ENCODE measurements at regions not wholly inside any gene's neighbourhood (a gene's known extent, or its start where the extent isn't known, plus 50 kb on each side); places are given as distances from the start of the nearest gene placed in this dataset.
"Not testable (repeated sequence)": the region's sequence is repeated elsewhere in the genome, so short reads cannot be mapped to it uniquely, and the experiment has no call there.

DNA sequence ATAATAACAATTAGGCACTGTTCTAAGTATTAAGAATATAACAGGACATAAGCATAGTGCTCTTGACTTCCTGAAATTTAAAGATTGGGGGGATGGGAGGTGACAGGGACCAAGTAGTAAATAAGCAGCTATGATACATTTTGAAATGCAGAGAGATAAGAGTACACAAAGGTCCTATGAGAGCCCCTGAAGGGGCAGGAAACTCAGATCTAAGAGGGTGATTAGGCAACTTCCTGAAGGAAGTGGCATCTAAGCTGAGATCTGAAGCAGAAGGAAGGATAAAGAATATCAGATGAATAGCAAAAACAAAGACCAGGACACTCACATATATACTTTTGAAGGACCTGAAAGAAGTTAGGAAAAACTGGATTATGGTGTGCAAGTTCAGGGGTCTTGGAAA is 415.2 kb upstream of the FRG2C start:
- DNase-seq = no peak

DNA sequence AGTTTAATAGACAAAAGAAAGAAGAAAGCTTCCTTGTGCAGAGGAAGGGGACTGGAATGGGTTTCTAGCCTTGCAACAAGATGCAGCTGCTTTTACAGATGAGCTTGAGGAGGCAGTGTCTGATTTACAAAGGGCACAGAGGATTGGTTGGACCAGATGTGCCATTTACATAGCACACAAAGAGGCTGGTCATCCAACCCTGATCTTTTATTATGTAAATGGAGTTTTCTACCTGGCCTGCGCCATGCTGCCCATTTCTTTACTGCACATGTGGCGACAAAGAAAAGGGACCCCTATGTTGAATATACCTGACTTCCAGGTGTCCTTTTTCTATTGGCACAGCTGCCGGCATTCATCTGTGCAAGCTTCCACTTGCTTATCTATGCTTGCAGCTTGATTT is 409.4 kb upstream of the FRG2C start:
- DNase-seq = no peak

DNA sequence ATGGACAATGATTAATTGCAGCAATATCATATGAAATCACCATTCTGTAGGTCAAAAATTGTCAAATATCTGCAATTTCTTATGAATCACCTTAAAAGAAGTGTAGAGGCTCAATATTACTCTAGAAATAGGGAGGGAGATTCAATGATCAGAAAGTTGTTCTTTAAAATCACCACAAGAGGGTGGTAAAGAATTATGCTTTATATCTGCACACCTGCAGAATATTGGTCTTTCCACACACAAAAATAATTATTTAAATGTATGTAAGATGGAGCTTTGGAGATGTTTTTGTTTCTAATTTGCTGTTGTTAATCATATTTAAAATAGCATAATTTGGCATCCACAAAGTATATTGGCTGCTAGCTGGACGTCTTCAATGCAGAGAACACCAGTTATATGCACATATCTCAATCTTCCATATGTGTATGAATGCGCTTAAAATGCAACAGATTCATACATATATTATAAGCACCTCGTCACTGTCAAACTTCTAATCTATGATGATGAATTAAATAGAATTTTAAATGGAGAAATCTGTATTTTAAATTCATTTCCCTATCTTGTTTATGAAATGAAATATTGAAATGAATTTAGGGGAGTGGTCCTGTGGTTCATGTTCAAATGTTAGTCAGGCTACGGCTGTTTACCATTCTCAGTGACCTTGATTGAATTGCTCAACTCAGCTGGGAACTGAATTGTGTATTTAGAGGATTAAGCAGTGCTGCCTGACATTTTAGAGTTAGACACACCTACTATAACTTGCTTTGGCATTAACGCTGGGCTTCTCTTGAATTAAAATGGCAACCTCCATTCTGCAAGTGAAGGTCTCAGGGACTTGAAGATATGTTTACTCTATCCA is 405.1 kb upstream of the FRG2C start:
- DNase-seq = peak; percentile 16

DNA sequence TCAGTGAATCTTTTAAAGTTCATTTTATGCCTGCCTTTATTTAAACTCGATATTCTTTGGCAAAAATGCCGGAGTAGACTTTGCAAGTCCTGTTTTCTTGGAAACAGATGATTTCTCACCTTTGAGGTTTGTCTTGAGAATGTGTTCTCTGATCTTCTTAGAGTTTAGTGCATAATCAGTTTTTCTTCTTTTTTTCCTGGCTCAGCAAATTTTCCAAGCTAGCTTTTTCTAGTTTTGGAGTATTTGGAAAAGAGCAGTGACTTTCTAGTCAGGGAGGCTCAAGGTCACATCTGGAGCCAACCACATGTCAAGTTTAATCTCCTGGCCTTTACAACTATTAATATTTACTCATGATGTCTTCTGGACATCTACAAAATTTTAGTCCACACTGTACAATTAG is 403.2 kb upstream of the FRG2C start:
- DNase-seq = not testable (repeated sequence)

DNA sequence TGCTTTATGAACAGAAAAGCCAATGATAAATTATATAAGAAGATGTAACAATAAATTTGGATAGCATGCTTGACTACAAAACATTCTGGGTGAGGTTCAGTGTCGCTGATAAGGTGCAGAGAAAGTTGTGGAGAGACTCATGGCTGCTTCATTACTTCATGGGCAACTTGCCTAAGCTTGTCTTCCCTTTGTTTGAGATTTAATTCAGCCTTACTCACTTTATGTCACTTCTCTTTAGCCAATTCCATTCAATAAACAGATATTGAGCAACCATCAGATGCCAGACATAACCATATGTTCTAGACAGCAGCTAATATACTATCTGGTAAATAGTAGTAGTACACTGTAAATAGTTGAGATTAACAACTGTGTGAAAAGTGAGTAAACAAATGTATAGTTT is 401.5 kb upstream of the FRG2C start:
- no peak for DNase-seq

DNA sequence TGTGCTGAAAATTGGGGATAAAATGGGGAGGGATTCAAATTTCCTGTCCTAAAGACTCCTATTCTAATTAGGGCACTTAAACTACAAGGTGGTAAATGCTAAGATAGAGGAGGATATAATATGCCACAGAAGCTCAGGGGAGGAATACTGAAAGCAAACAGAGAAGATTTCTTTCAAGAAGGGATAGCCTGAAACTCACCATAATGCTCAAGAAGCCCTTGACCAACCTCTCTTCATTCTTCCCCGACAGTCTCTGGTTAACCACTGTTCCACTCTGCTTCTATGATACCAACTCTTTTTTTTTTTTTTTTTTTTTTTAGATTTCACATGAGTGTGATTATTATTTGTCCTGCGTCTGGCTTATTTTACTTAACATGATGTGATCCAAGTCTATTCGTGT is 398.2 kb upstream of the FRG2C start:
- DNase-seq = no peak

DNA sequence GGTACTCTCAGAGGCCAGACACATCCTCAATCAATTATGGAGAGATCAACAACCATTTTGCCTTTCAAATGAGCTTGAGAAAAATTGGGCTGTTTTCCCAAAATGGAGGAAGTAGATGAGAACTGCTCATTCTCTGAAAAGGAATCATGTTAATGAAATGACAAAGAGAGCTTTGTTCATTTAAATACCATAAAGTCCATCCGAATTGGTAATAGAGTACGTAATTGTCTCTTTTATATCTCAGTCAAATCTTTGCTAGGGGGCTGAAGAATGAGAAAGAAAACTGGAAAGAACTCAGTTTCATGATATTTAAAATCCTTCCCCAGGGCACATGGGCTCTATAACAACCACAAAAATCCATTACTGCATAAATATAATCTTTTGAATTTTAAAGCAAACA is 395.6 kb upstream of the FRG2C start:
- DNase-seq = not testable (repeated sequence)

DNA sequence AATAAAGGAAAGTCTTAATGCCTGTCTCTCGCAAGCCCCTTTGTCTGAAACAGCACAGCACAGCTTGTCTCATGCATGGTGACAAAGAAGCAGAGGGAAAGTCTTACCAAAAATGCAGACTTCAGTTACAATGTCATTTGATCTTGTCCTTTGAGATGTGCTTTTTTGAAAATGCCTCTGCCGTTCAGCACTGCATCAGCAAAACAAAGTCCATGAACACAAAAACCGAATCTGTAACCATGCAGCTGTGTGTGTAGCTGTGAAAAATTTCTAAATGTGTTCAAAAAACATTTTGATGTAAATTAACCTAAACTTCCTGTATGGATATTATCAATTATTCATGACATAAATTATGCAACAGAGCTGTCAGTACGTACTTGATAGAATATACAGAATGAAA is 391.9 kb upstream of the FRG2C start:
- DNase-seq = not testable (repeated sequence)

DNA sequence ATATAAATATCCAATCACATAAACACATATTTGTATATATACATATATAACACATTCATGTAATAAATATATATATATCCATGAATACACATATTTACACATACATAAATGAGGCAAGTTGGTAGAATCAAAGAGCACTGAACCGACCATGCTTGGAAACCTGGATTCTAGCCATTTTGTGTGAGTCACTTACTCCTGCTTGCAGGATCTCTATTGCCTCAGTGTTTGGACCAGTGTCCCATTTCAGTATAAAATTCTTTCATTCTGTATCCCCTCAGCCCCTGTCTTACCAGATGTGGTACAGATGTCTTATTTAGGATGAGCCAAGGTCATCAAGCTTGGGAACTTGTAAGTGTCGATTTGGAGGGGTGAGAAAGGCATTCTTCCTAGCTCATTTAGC is 391.4 kb upstream of the FRG2C start:
- DNase-seq = no peak

DNA sequence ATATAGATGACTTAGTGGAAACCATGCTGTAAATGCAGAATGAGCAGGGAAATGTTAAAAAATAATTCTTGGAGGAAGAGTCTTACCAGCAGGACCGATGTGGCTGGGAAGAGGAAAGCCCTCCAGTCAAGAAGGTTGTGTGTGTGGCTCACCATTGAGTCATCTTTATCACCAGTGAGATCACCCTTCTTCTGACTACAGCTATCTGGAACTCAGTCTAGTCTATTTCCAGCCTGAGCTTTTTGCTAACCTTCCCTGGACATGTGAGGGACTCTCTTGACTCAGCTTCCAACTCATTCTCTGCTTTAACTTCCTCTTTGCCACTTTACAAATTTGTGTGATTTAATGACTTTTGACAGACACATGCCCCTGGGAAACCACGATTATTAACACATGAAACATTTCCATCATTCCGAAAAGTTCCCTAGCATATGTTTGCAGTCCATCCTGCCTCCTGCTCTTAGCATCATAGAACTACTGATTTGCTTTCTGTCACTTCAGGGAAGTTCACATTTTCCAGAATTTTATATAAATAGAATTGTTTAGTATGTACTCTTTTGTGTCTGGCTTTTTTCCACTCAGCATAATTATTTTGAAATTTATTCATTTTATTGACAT is 378.5 kb upstream of the FRG2C start:
- not testable (repeated sequence) for DNase-seq

DNA sequence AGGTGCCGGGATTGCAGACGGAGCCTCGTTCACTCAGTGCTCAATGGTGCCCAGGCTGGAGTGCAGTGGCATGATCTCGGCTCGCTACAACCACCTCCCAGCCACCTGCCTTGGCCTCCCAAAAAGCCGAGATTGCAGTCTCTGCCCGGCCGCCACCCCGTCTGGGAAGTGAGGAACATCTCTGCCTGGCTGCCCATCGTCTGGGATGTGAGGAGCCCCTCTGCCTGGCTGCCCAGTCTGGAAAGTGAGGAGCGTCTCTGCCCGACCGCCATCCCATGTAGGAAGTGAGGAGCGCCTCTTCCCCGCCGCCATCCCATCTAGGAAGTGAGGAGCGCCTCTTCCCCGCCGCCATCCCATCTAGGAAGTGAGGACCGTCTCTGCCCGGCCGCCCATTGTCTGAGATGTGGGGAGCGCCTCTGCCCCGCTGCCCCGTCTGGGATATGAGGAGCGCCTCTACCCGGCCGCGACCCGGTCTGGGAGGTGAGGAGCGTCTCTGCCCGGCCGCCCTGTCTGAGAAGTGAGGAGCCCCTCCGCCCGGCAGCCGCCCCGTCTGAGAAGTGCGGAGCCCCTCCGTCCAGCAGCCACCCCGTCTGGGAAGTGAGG is 375.1 kb upstream of the FRG2C start:
- not testable (repeated sequence) for DNase-seq

DNA sequence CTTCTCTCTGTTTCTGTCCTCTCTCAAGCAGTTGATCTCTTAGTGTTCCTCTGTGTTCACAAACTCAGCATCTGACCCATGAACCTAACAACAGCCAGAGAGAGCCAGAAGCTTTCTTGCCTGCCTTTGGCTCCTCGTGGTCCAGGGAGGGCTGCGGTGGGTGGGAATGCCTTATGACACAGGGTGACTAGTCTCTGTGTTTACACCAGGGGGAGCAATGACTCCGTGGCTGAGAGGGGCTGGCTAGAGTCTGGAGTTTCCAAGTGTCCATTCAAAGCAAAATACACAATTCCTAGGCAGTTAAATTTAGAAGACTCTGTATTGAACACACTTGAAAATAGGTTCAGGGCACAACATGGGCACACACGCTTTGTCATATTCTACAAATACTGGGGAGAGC is 370.0 kb upstream of the FRG2C start:
- peak; percentile 1 for DNase-seq

DNA sequence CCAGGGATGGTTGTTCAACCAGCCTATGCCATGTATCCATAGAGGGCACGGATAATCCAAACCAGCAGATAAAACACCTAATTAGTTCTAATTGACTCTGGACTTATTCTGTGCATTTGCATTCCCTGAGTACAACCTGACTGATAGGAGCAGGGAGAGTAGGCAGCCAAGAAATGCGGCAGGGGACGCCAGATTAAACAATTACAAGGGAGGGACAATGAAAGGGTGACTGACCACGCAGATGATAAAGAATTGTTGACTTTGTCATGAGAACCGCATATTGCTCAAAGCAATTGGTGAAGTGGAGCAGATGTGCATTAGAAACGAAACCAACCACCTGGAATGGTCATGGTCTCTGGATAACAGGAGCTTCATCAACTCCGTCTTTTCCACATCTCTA is 369.1 kb upstream of the FRG2C start:
- DNase-seq = no peak

DNA sequence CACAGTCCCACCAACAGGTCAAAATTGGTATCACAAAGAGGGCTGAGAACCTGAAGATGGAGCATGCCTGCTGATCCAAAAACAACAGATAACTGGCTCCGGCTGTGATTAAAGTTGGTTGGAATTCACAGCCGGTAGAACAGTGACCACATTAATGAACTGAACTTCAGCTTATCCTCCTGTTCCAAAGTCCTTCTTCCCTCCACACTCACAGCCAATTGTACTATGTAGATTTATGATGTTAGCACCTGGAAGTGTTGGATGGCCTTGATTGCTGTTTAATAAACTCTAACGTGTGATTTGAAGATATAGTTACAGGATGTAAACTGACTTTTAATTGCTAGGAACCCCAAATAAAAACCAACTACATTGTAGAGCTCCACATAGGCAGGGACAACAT is 367.3 kb upstream of the FRG2C start:
- no peak for DNase-seq

DNA sequence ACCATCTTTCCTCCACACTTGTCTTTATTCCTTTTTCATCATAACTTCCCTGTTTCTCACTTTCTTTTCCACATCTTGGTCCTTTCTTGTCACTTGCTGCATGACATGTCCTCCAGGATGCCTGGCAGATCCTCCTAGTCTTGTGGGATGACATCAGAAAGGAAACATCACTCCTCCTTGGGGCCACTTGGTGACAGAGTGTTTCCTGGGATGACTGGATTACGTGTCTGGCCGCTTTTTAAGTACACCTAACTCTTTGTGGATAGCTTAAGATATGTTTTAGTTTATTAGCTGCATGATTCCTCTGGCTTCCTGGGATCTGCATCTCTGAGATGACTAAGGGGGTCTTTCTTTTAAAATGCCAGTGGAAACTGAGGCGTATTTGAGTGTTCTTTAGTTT is 363.5 kb upstream of the FRG2C start:
- no peak for DNase-seq

DNA sequence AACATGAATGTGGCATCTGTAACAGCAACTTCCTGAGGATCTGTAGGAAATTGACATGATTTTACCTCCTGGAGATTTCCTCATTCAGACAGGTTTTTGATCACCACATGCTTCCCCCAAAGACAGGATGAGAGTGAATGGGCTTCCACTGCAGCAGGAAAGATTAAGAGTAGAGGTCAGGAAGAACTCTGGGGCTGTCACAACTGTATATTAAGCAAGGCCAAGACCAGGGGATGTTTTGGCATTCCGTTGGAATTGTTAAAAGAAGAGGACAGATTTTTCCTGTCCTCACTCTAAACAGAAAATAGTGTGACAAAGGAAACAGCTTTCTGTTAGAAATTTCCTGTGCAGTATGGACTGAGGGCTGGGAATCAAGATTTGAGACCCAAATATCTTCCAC is 363.1 kb upstream of the FRG2C start:
- DNase-seq = not testable (repeated sequence)

DNA sequence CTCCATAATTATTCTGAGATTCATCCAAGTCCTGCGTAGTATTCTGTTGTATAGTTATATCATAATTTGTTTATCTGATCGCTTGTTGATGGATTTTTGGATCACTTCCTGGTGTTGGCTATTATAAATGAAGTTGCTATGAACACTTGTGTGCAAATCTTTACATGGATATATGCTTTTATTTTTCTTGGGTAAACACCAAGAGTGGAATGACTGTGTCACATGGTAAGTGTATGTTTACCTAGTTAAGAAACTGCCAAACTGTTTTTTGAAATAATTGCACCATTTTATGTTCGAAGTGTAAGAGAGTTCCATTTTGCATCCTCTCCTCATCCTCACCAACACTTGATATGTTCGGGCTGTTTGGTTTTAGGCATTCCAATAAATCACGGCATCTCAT is 360.4 kb upstream of the FRG2C start:
- DNase-seq = no peak

DNA sequence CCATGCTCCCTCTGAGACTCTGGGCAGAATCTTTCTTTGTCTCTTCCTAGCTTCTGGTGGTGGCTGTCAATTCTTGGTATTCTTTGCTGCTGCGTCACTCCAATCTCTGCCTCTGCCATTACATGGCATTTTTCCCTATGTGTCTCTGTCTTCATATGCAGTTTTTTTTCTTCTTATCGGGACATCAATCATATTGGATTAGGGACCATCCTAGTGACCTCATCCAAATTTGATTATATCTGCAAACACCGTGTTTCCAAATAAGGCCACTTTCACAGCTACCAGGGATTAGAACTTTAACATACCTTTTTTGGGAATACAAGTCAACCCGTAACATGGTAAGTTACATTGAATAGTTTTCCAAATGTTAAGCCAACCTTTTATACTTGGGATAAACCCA is 358.2 kb upstream of the FRG2C start:
- no peak for DNase-seq

DNA sequence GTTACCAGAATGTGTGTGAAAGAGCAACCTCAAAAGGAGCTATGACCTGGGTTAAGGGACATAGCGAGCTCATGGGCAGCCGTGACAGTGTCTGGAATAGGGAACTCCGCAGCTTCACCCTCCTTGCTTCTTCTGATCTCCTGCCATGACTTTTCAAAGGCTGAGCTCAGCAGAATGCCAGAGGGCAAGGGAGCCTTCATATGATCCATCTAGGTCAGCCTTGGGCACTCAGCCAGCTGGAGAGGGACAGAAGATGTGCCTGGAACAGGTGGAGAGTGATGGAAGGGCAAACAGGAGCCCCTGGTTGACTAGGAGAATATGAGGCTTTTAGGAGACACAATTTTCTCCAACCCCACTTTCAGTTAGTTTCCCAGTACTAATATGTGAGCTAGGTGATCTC is 352.8 kb upstream of the FRG2C start:
- DNase-seq = not testable (repeated sequence)

DNA sequence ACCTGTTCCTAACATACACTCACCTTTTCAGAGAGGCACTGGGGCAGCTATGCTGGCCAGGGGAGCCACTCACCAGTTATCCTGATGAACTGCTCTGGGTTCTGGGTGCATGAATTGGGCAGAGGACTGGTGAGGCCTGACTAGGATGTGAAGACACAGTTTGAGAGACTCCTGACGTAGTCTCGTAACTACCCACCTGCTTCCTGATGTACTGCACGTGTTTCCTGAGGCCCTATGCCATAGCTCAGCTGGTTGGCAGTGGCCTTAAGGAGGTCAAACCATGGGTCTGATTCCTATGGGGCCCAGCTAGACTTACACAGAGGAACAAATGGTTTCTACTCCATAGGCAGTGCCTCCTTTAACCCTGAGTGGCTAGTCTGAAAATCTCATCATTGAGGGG is 351.7 kb upstream of the FRG2C start:
- DNase-seq = not testable (repeated sequence)

DNA sequence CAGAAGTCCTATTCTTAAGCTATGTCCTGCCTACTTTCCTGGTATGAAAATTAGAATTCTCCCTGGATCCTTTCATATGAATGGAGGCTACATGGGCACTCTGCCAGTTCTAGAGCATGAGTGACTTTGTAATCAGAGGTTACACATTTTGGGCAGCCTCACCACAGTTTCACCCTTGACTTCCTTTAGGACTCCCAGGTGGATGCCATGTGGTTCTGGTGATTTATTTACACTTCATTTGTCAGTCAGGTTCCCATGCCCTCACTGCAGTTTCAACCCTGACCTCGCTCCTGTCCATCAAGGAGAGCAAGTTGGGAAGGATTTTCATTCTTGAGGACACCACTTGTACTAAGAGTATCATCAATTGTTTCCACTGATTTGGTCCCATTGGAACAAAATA is 344.4 kb upstream of the FRG2C start:
- not testable (repeated sequence) for DNase-seq

DNA sequence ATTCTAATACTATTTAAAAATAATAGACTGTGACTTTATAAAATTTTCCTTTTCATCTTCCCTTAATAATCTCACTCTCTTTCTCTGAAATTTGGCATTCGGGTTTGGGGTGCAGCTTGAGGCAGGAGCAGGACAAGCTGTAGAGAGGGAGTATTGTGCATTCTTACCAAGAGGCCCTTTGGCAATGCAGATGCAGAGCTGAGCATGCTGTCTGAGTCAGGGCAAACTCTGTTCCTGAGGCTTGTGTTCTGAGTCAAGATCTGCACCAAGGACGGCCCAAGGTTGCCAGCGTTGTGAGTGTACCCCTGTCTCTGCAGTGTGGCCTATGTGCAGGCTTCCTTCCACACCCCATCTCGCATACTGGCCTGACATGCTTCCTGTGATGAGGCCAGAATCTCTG is 343.8 kb upstream of the FRG2C start:
- no peak for DNase-seq

DNA sequence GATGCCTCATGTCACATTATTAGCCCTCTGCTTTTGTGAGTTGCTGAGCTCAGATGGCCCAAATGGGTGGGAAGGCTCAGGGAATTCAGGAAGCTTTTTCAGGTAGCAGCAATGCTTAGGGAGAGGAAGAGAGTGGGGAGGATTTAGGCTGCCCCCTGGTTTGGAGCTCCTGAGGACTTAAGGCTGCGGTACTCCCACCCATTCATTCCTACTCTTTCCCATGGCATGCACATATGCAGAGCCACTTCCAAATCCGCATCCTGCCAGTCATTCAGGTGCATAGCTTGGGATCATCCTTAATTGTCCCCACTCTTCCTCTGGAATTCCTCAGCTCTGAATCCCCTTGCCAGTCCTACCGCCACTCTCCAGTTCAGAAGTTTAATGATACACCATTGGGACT is 343.1 kb upstream of the FRG2C start:
- no peak for DNase-seq

DNA sequence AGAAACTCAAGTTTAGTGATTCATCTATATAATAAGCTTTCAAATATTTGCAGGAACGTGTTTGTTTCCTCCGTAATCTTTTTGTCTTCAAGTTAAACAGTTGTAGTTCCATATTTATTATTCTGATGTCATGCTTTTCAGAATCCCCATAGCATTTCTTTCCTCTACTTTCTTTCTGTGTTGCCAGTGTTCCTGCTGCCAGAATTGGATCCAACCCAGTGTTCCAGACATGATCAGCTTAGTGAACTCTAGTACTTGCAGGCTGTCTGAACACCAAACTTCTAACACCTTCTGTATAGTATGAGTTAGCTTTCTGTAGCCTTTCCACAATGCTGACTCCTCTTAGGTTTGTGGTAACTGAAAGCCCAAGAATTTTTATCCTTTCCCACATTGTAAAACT is 340.2 kb upstream of the FRG2C start:
- not testable (repeated sequence) for DNase-seq

All from NCI-H2227 treated with DMSO at 0.1 percent for 48 hours (cell line).